Aorta (tissue), 5 donors: ENCODE measurements at regions not wholly inside any gene's neighbourhood (a gene's known extent, or its start where the extent isn't known, plus 50 kb on each side); places are given as distances from the start of the nearest gene placed in this dataset.

Experiments used
- ATAC-seq: fragments of 200-7000 bp; cut with Tn5 transposase; one replicate; pipeline ENCODE4 v1.9.1; 2022; ENCODE audit warnings: moderate library complexity; ENCODE audit not compliant: low FRiP score
- DNase-seq, 2 donors: peaks; one replicate each; pipeline ENCODE4 v3.0.0-alpha.2; 2020
- H3K27ac ChIP-seq, 2 donors: one replicate each; pipeline ENCODE4 v1.5.1; 2013; ENCODE audit warnings: low read length in 2 of 2, mild to moderate bottlenecking in 2 of 2, moderate library complexity in 2 of 2, control low read depth in 1 of 2, inconsistent platforms in 1 of 2, low read depth in 1 of 2
- H3K27me3 ChIP-seq, 2 donors: one replicate each; pipeline ENCODE4 v1.6.1; 2013; ENCODE audit warnings: control low read depth in 1 of 2, low read length in 1 of 2, mild to moderate bottlenecking in 1 of 2, moderate library complexity in 1 of 2; ENCODE audit not compliant: insufficient read depth in 2 of 2, control insufficient read depth in 1 of 2
- H3K36me3 ChIP-seq, 2 donors: one replicate each; pipeline ENCODE4 v1.6.1; 2013; ENCODE audit warnings: control low read depth in 1 of 2, low read length in 1 of 2, mild to moderate bottlenecking in 1 of 2; ENCODE audit not compliant: insufficient read depth in 2 of 2, control insufficient read depth in 1 of 2
- H3K4me1 ChIP-seq, 2 donors: one replicate each; pipeline ENCODE4 v1.6.1; 2013; ENCODE audit warnings: low read length in 2 of 2, control low read depth in 1 of 2, mild to moderate bottlenecking in 1 of 2, moderate library complexity in 1 of 2; ENCODE audit not compliant: insufficient read depth in 2 of 2, control insufficient read depth in 1 of 2
- H3K4me3 ChIP-seq, 2 donors: one replicate each; pipeline ENCODE4 v1.5.1; 2013; ENCODE audit warnings: low read length in 2 of 2, control low read depth in 1 of 2, mild to moderate bottlenecking in 1 of 2
- H3K9me3 ChIP-seq: one replicate; pipeline ENCODE4 v1.6.1; 2013; ENCODE audit warnings: mild to moderate bottlenecking, low read length; ENCODE audit not compliant: control insufficient read depth
- WGBS, 2 donors: extraction: QIAGEN DNeasy Blood & Tissue Kit; methylation state at CpG; one replicate each; pipeline ENCODE4 v1.1.7; 2013; 5-methylcytosine and 5-hydroxymethylcytosine counted together
- intact Hi-C, 2 donors: fragments of 100-400 bp; cut with DNase I; formaldehyde crosslinking; loops; one replicate each; pipeline versions ENCODE4 v1.14.2 to v1.15.0; 2022
- donor health status: healthy with polysubstance abuse.
- donor health status: Bipolar disorder and iron deficiency.
- donor health status: DM: no; HTN: no; CAD: no.
- donor health status: DM: no; HTN: no; CAD: no.
- donor health status: DM: yes; HTN: yes; CAD: no.

GRCh38 chr6:126747728-126748540, 370.5 kb upstream of the RSPO3 start:
- DNase-seq: no peak
- H3K4me3 ChIP-seq: no peak overlapping the region
- H3K9me3 ChIP-seq: no peaks in the 10 kb centered on the region
- no peak overlapping the region for H3K27ac ChIP-seq
- WGBS, 2 donors: 68 to 74% methylated on average over 4 of the region's 4 CpGs
- H3K36me3 ChIP-seq: no peaks in the 10 kb centered on the region
- ATAC-seq: no peak
- H3K4me1 ChIP-seq: no peaks in the 10 kb centered on the region
- no peaks in the 10 kb centered on the region for H3K27me3 ChIP-seq
- intact Hi-C loops: no loop called here

DNA sequence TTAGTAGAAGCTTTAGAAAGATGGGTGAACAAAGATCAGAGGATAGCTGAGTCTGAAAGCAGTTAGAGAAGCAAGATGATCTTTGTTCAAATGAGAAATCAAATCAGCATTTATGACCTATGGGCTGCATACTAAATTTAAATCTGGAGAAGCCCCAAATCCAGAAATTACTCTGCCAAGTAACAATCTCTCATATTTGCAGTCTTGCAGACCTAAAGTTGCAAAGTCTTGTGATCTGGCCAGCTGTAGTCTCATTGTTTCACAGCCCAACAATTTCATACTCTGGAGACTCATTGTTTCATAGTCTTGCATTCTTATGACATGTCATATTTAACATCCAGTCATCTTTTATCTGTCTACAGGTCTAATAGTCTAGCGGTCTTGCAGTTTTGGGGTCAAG, 364.9 kb upstream of the RSPO3 start:
- Histone ChIP-seq H3K4me1 (no peaks in the 10 kb centered on the region), H3K27ac (no peak overlapping the region), H3K4me3 (no peak overlapping the region), H3K27me3 (peaks cover 0 to 3% of the 10 kb centered on the region in 2 donors), H3K36me3 (no peaks in the 10 kb centered on the region), H3K9me3 (peaks cover 1% of the 10 kb centered on the region)
- no peak for ATAC-seq
- no peak for DNase-seq
- intact Hi-C loops: no loop called here
- 69 to 82% methylated on average over 1 of the region's 1 CpG for WGBS, 2 donors

DNA sequence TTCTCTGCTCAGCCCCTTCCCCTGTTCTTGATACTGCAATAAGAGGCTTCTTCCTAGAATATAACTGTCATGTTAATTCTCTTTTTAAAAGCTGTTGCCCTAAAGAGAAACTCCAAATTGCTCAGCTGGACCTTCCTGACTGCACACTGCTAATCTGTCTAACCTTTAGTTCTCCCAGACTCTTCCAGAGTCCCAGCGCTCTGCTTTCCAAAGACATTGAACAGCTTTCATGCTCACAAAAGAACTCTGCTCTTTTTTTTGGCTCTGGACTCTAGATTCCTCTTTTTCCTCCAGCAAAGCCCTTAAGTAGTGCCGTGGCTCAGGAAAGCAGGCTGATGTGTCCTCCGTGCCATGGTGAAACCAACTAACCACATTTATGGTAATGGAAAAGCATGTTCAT, 356.6 kb upstream of the RSPO3 start:
- no peak overlapping the region for H3K4me3 ChIP-seq
- no peak overlapping the region for H3K27ac ChIP-seq
- intact Hi-C loops: no loop called here
- ATAC-seq: no peak
- 66 to 72% methylated on average over 3 of the region's 3 CpGs for WGBS, 2 donors
- H3K9me3 ChIP-seq: no peaks in the 10 kb centered on the region
- no peaks in the 10 kb centered on the region for H3K4me1 ChIP-seq
- no peaks in the 10 kb centered on the region for H3K27me3 ChIP-seq
- DNase-seq: no peak
- H3K36me3 ChIP-seq: no peaks in the 10 kb centered on the region

- Histone ChIP-seq H3K4me3 (no peak overlapping the region), H3K36me3 (no peaks in the 10 kb centered on the region), H3K27ac (no peak overlapping the region), H3K4me1 (no peaks in the 10 kb centered on the region), H3K9me3 (no peaks in the 10 kb centered on the region), H3K27me3 (no peaks in the 10 kb centered on the region)
- WGBS, 2 donors: 15 to 19% methylated on average over 4 of the region's 4 CpGs
- ATAC-seq (peak; percentile 34), DNase-seq (no peak)
- intact Hi-C loops: no loop called here
These were observed 354.4 kb upstream of the RSPO3 start for GRCh38 chr6:126764104-126764503.

GRCh38 chr6:126764671-126765070, 353.8 kb upstream of the RSPO3 start:
- Histone ChIP-seq H3K36me3 (no peaks in the 10 kb centered on the region), H3K27ac (no peak overlapping the region), H3K4me3 (no peak overlapping the region), H3K9me3 (no peaks in the 10 kb centered on the region), H3K27me3 (no peaks in the 10 kb centered on the region), H3K4me1 (no peaks in the 10 kb centered on the region)
- ATAC-seq: no peak
- DNase-seq: no peak
- WGBS, 2 donors: 44 to 51% methylated on average over 4 of the region's 4 CpGs
- intact Hi-C loops: no loop called here

DNA sequence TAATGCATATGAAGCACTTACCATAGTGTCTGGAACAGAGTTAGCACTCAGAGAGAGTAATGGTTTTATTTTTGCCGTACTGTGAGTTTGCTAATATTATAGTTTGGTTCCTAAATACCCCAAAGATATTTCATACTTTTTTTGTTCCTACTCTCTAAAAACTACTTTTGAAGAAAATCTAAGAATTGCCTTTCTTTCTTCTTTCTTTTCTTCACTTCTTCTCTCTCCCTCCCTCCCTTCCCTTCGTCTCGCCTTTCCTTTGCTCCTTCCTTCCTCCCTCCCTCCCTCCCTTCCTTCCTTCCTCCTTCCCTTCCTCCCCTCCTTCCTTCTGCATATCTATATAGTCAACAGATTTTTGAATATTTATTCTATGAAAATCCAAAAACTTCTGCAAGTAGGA, 351.7 kb upstream of the RSPO3 start:
- ATAC-seq: no peak
- H3K4me1 ChIP-seq: no peaks in the 10 kb centered on the region
- H3K27me3 ChIP-seq: no peaks in the 10 kb centered on the region
- no peak for DNase-seq
- 81% methylated on average over 3 of the region's 3 CpGs for WGBS, 2 donors
- H3K4me3 ChIP-seq: no peak overlapping the region
- H3K27ac ChIP-seq: no peak overlapping the region
- no peaks in the 10 kb centered on the region for H3K36me3 ChIP-seq
- intact Hi-C loops: no loop called here
- H3K9me3 ChIP-seq: no peaks in the 10 kb centered on the region

- WGBS, 2 donors: 68 to 69% methylated on average over 1 of the region's 1 CpG
- Histone ChIP-seq H3K27me3 (no peaks in the 10 kb centered on the region), H3K4me3 (no peak overlapping the region), H3K4me1 (no peaks in the 10 kb centered on the region), H3K36me3 (no peaks in the 10 kb centered on the region), H3K9me3 (no peaks in the 10 kb centered on the region), H3K27ac (no peak overlapping the region)
- intact Hi-C loops: no loop called here
- DNase-seq: no peak
- no peak for ATAC-seq
These were observed 350.8 kb upstream of the RSPO3 start for GRCh38 chr6:126767711-126768110.

- Histone ChIP-seq H3K27me3 (no peaks in the 10 kb centered on the region), H3K9me3 (no peaks in the 10 kb centered on the region), H3K27ac (no peak overlapping the region), H3K36me3 (no peaks in the 10 kb centered on the region), H3K4me3 (no peak overlapping the region), H3K4me1 (no peaks in the 10 kb centered on the region)
- ATAC-seq: no peak
- WGBS, 2 donors: 30 to 37% methylated on average over 1 of the region's 1 CpG
- DNase-seq: no peak
- intact Hi-C loops: no loop called here
These were observed 348.3 kb upstream of the RSPO3 start for GRCh38 chr6:126770176-126770575.

DNA sequence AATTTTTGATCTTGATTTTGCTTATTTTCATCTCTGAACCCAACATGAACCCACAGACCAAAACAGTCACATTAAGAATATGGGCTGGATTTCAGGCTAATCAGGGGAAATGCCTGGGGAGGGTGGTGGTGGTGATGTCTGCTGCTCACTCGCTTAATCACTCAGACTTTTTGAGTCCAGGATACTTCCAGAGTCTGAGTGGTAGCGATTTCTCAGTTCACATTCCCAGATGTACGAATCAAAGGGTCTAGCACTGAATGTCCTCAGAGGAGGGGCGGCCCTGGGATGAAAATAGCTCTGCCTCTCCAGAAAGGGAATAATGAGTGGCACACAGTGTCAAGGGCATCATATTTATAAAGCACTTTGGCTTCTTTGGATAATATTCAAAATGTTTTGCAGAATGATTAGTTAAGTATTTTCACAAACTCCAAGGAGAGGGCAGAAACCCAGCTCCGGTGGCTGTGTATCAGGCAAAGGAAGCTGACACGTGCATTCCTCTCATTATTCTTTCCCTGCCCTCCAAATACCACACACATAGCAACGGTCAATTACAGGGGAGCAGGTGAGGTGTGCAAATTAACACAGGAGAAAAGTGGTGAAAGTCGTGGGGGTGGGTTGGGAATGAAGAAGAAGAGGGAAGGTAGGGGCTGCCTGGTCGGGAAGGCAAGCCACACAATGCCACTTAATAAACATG, 345.2 kb upstream of the RSPO3 start:
- H3K27ac ChIP-seq: no peak overlapping the region
- no peak for ATAC-seq
- H3K27me3 ChIP-seq: no peaks in the 10 kb centered on the region
- intact Hi-C loops: no loop called here
- H3K36me3 ChIP-seq: no peaks in the 10 kb centered on the region
- no peak for DNase-seq
- H3K4me1 ChIP-seq: no peaks in the 10 kb centered on the region
- no peaks in the 10 kb centered on the region for H3K9me3 ChIP-seq
- no peak overlapping the region for H3K4me3 ChIP-seq
- 9 to 13% methylated on average over 9 of the region's 9 CpGs for WGBS, 2 donors
